OCI-LY7 (cell line): ENCODE measurements at regions not wholly inside any gene's neighbourhood (a gene's known extent, or its start where the extent isn't known, plus 50 kb on each side); places are given as distances from the start of the nearest gene placed in this dataset.

Experiments
- BruUV-seq: library from RNA; stranded (reverse); fragments of 400-500 nt; replicated peaks from 2 replicates; lab custom pipeline; 2021; lab: Mats Ljungman, UMichigan
- CTCF ChIA-PET: fragments of 300-600 bp; sonication (Branson Sonifier 250); formaldehyde crosslinking; loops from one replicate; lab custom pipeline; 2022; ENCODE audit warnings: antibody characterized with exemption; ENCODE audit not compliant: unreplicated experiment; lab: Charles Lee
- POLR2A ChIA-PET: fragments of 300-600 bp; sonication (Branson Sonifier 250); formaldehyde crosslinking; loops from one replicate; lab custom pipeline; 2022; ENCODE audit warnings: antibody characterized with exemption; lab: Charles Lee
- DNase-seq: peaks from one replicate; pipeline ENCODE4 v3.0.0-alpha.2; 2015; ENCODE audit warnings: low spot score
- H2AFZ ChIP-seq: fragments of 200-600 bp; sonication (generic), shearing (Covaris generic); 2 replicates; pipeline ENCODE4 v1.6.1; 2014; ENCODE audit warnings: mild to moderate bottlenecking, antibody characterized with exemption, low read length, moderate library complexity
- H3K27ac ChIP-seq: fragments of 200-600 bp; sonication (generic); 2 replicates; pipeline ENCODE4 v1.5.1; 2014; ENCODE audit warnings: mixed run types, low read depth, mild to moderate bottlenecking, moderate library complexity, low read length, inconsistent platforms; ENCODE audit not compliant: poor library complexity, severe bottlenecking
- H3K36me3 ChIP-seq: fragments of 200-600 bp; sonication (generic); 2 replicates; pipeline ENCODE4 v1.6.1; 2014; ENCODE audit warnings: mild to moderate bottlenecking, antibody characterized with exemption, low read length, moderate library complexity, mixed read lengths; ENCODE audit not compliant: insufficient read depth
- H3K4me1 ChIP-seq: fragments of 200-600 bp; sonication (generic); 2 replicates; pipeline ENCODE4 v1.5.1; 2014; ENCODE audit warnings: mild to moderate bottlenecking, low read length; ENCODE audit not compliant: insufficient read depth, poor library complexity, severe bottlenecking
- H3K4me2 ChIP-seq: fragments of 200-600 bp; sonication (generic); 2 replicates; pipeline ENCODE4 v1.6.1; 2014; ENCODE audit warnings: mild to moderate bottlenecking, low read length
- H3K4me3 ChIP-seq: fragments of 200-600 bp; sonication (generic); 2 replicates; pipeline ENCODE4 v1.5.1; 2014; ENCODE audit warnings: mild to moderate bottlenecking, low read depth, low read length; ENCODE audit not compliant: poor library complexity, severe bottlenecking
- H3K79me2 ChIP-seq: fragments of 200-600 bp; sonication (generic); 2 replicates; pipeline ENCODE4 v1.6.1; 2016; ENCODE audit warnings: low read depth, mild to moderate bottlenecking, low read length, moderate library complexity, mixed read lengths; ENCODE audit not compliant: insufficient read depth
- H3K9me2 ChIP-seq: fragments of 200-600 bp; sonication (generic); 2 replicates; pipeline ENCODE4 v1.6.1; 2016; ENCODE audit warnings: mild to moderate bottlenecking, low read length, mixed read lengths; ENCODE audit not compliant: insufficient read depth
- H3K9me3 ChIP-seq: fragments of 200-600 bp; sonication (generic); 2 replicates; pipeline ENCODE4 v1.6.1; 2014; ENCODE audit warnings: mild to moderate bottlenecking, mixed run types, low read length, mixed read lengths
- H4K20me1 ChIP-seq: fragments of 200-600 bp; sonication (generic); 2 replicates; pipeline ENCODE4 v1.6.1; 2014; ENCODE audit warnings: mild to moderate bottlenecking, antibody characterized with exemption, low read length, moderate library complexity, mixed read lengths; ENCODE audit not compliant: insufficient read depth
- EZH2phosphoT487 ChIP-seq: fragments of 200-600 bp; sonication (generic); IDR thresholded peaks from 2 replicates; pipeline ENCODE4 v1.6.1; 2018; ENCODE audit warnings: low read depth, borderline replicate concordance, mild to moderate bottlenecking, mixed run types, antibody characterized with exemption, low read length, moderate library complexity, mixed read lengths
- intact Hi-C: fragments of 100-400 bp; cut with micrococcal nuclease; formaldehyde crosslinking; loops from one replicate; pipeline ENCODE4 v1.10.0; 2022; ENCODE audit not compliant: unreplicated experiment
- TF ChIP-seq, protein P1 (sequence below): fragments of 200-600 bp; sonication (generic); conservative IDR thresholded peaks from 2 replicates; pipeline ENCODE4 v1.5.1; 2014; ENCODE audit warnings: mild to moderate bottlenecking, antibody characterized with exemption, low read length, moderate library complexity, mixed read lengths

DNA sequence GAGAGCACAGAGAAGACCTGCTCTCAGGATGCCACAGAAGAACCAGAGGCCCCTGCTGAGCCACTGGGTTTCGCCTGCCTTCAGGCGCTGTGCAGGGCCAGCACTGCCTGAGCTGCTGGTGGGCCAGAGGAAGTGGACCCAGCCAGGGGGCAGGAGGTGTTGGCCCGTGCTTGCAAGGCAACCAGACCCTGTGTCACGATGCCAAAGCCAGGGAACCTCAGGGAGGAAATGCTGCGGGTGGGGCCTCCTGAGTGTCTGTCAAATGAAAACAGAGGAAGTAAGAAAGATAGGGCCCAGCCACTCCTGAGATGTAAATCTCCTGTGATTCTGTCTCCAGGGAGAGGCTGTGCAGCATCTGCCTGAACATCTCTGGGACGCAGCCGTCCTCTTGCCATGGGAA lies 58.1 kb upstream of the ADORA2B start:
- POLR2A ChIA-PET = no interaction called here
- no peak overlapping the region for H3K27ac ChIP-seq
- no peak for DNase-seq
- intact Hi-C loops = no loop called here
- no TSS peak for BruUV-seq
- CTCF ChIA-PET = no interaction called here
- H3K9me3 ChIP-seq = no peaks in the 10 kb centered on the region
- no peaks in the 10 kb centered on the region for H3K36me3 ChIP-seq
- H4K20me1 ChIP-seq = no peaks in the 10 kb centered on the region
- no peak overlapping the region for H3K4me3 ChIP-seq
- no peaks in the 10 kb centered on the region for H3K9me2 ChIP-seq
- no peak for TF ChIP-seq EZH2phosphoT487
- TF ChIP-seq, protein P1, sequence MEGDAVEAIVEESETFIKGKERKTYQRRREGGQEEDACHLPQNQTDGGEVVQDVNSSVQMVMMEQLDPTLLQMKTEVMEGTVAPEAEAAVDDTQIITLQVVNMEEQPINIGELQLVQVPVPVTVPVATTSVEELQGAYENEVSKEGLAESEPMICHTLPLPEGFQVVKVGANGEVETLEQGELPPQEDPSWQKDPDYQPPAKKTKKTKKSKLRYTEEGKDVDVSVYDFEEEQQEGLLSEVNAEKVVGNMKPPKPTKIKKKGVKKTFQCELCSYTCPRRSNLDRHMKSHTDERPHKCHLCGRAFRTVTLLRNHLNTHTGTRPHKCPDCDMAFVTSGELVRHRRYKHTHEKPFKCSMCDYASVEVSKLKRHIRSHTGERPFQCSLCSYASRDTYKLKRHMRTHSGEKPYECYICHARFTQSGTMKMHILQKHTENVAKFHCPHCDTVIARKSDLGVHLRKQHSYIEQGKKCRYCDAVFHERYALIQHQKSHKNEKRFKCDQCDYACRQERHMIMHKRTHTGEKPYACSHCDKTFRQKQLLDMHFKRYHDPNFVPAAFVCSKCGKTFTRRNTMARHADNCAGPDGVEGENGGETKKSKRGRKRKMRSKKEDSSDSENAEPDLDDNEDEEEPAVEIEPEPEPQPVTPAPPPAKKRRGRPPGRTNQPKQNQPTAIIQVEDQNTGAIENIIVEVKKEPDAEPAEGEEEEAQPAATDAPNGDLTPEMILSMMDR = no peak
- no peak overlapping the region for H2AFZ ChIP-seq
- no peaks in the 10 kb centered on the region for H3K4me1 ChIP-seq
- no peaks in the 10 kb centered on the region for H3K79me2 ChIP-seq
- no peak overlapping the region for H3K4me2 ChIP-seq

DNA sequence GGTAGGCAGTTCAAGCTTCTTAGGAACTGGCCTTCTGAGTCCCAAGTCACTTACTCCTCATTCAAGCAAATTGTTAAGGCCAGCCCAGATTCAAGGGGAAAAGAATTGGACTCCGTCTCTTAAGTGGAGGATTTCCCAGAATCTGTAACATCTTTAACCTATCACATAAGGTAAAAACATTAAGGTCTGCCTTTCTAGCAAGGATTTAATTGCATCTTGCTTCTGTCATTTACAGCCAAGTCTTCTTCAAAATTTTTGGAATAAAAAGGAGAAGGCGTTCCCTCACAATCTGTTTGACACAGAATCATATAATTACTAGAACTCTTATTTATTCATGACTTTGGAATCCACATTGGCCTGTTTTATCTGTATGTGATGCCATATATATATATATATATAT lies 56.5 kb upstream of the ADORA2B start:
- no peak for DNase-seq
- ChIA-PET POLR2A (no interaction called here), CTCF (no interaction called here)
- H3K4me1 ChIP-seq = no peaks in the 10 kb centered on the region
- no peaks in the 10 kb centered on the region for H3K9me2 ChIP-seq
- intact Hi-C loops = no loop called here
- no peak overlapping the region for H3K4me3 ChIP-seq
- H3K36me3 ChIP-seq = no peaks in the 10 kb centered on the region
- no peaks in the 10 kb centered on the region for H3K9me3 ChIP-seq
- no TSS peak for BruUV-seq
- TF ChIP-seq, protein P1 = no peak
- TF ChIP-seq EZH2phosphoT487 = no peak
- no peaks in the 10 kb centered on the region for H3K79me2 ChIP-seq
- no peak overlapping the region for H2AFZ ChIP-seq
- H4K20me1 ChIP-seq = no peaks in the 10 kb centered on the region
- H3K27ac ChIP-seq = no peak overlapping the region
- no peak overlapping the region for H3K4me2 ChIP-seq

DNA sequence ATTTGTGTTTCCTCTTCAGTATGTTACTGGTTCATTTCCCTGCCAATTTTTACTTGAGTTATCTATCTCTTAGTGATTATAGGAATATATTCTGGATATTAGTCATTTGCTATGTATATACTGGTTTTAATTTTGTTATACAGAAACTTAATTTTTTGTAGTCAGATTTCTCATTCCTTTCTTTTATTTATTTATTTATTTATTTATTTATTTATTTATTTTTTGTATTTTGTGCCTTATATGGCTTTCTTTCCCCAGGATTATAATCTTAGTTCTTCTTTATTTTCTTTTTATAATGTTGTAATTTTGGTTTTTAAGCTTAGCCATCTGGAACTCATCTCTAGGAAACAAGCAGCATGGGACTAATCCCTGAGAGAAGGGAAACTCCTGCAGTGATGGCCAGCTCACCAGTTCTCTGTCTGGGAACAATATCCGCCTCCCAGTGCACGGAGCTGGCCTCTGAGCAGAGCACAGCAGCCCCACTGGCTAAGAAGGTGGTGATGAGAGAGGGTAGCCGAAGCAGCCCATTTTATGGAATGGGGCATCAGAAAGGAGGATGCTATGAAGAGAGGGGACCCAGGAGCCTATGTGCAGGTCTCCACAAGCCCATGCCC lies 54.5 kb upstream of the ADORA2B start:
- CTCF ChIA-PET = no interaction called here
- no peaks in the 10 kb centered on the region for H3K4me1 ChIP-seq
- H2AFZ ChIP-seq = no peak overlapping the region
- POLR2A ChIA-PET = no interaction called here
- H4K20me1 ChIP-seq = no peaks in the 10 kb centered on the region
- H3K79me2 ChIP-seq = no peaks in the 10 kb centered on the region
- H3K36me3 ChIP-seq = no peaks in the 10 kb centered on the region
- H3K9me3 ChIP-seq = no peaks in the 10 kb centered on the region
- intact Hi-C loops = no loop called here
- BruUV-seq = no TSS peak
- no peak for DNase-seq
- H3K9me2 ChIP-seq = no peaks in the 10 kb centered on the region
- no peak overlapping the region for H3K4me3 ChIP-seq
- TF ChIP-seq EZH2phosphoT487 = no peak
- TF ChIP-seq, protein P1 = no peak
- H3K27ac ChIP-seq = no peak overlapping the region
- no peak overlapping the region for H3K4me2 ChIP-seq
